ENCODE measurements at regions not wholly inside any gene's neighbourhood (a gene's known extent, or its start where the extent isn't known, plus 50 kb on each side); places are given as distances from the start of the nearest gene placed in this dataset.

GRCh38 chr5:18195910-18196309, 561.6 kb downstream of the TAF11L14 start:
- TF ChIP-seq CTCF (IDR thresholded peaks at IDR 0.05; ENCODE audit: low read depth, low read length, poor library complexity, severe bottlenecking) (no peak), EZH2phosphoT487 (IDR thresholded peaks at IDR 0.05; ENCODE audit: borderline replicate concordance, low read length) (no peak)
